K562 (cell line): ENCODE measurements at regions not wholly inside any gene's neighbourhood (a gene's known extent, or its start where the extent isn't known, plus 50 kb on each side); places are given as distances from the start of the nearest gene placed in this dataset.

ENCODE experiments used
- ATAC-seq: fragments of 200-7000 bp; cut with Tn5 transposase; 3 replicates; pipeline ENCODE4 v1.9.1; 2020; ENCODE audit warnings: moderate library complexity
- BruUV-seq: library from RNA; stranded (reverse); fragments of 400-500 nt; replicated peaks from 2 replicates; lab custom pipeline; 2021; lab: Mats Ljungman, UMichigan
- CTCF ChIA-PET: fragments of 300-600 bp; formaldehyde crosslinking; extraction: SDS; loops from one replicate; lab custom pipeline; 2021; ENCODE audit warnings: low intra/inter-chr PET ratio; lab: Yijun Ruan, JAX
- POLR2A ChIA-PET: fragments of 300-600, 350-650 bp; sonication (Branson Sonifier 250); formaldehyde crosslinking; extraction: SDS; loops from one replicate; lab custom pipeline; 2021; ENCODE audit warnings: antibody characterized with exemption, inconsistent platforms; lab: Yijun Ruan, JAX
- DNase-seq, 4 experiments: peaks; one replicate each; pipeline versions ENCODE4 v3.0.0 to v3.0.0-alpha.2; 2011 to 2018; ENCODE audit warnings: low spot score in 3 of 4, mixed read lengths in 3 of 4; ENCODE audit errors: extremely low read depth in 1 of 4
- FAIRE-seq: peaks from 2 replicates; lab custom pipeline; 2011; peaks lifted over from hg19 to GRCh38; lab: Jason Lieb, UNC
- H2AFZ ChIP-seq: 2 replicates; pipeline ENCODE4 v1.6.0; 2011; ENCODE audit warnings: low read depth, low read length, control low read depth, inconsistent platforms
- H3K27ac ChIP-seq: fragments of 200-600 bp; 3 replicates; pipeline ENCODE4 v1.8.0; 2011; ENCODE audit warnings: low read depth, mild to moderate bottlenecking, control low read depth, inconsistent platforms, low read length, moderate library complexity, mixed read lengths; ENCODE audit errors: extremely low read depth
- H3K27me3 ChIP-seq, 2 experiments: fragments of 300-600 bp in 1 of 2; 2 replicates in 1 of 2; 3 replicates in 1 of 2; pipeline versions ENCODE4 v1.6.0 to v1.8.0; 2011; ENCODE audit warnings: inconsistent platforms in 2 of 2, low read length in 2 of 2, mild to moderate bottlenecking in 1 of 2, mixed read lengths in 1 of 2, moderate library complexity in 1 of 2; ENCODE audit not compliant: control insufficient read depth in 2 of 2, insufficient read depth in 2 of 2
- H3K36me3 ChIP-seq: fragments of 300-600 bp; 3 replicates; pipeline ENCODE4 v1.8.0; 2011; ENCODE audit warnings: mild to moderate bottlenecking, low read length, inconsistent platforms; ENCODE audit not compliant: control insufficient read depth, insufficient read depth
- H3K4me1 ChIP-seq, 2 experiments: fragments of 200-600 bp in 1 of 2; replicated peaks in 1 of 2; 2 replicates in 1 of 2; 3 replicates in 1 of 2; pipeline versions ENCODE4 v1.5.1 to v1.8.0; 2011; ENCODE audit warnings: inconsistent platforms in 2 of 2, low read length in 2 of 2, mild to moderate bottlenecking in 1 of 2, mixed read lengths in 1 of 2, moderate library complexity in 1 of 2; ENCODE audit not compliant: control insufficient read depth in 2 of 2, insufficient read depth in 2 of 2
- H3K4me2 ChIP-seq: 2 replicates; pipeline ENCODE4 v1.6.1; 2011; ENCODE audit warnings: low read length, control low read depth, inconsistent platforms, mixed read lengths; ENCODE audit not compliant: insufficient read depth
- H3K4me3 ChIP-seq: fragments of 200-600 bp; sonication (generic), shearing (Covaris generic); 2 replicates; pipeline ENCODE4 v1.5.1; 2016; ENCODE audit warnings: control low read depth, inconsistent platforms
- H3K79me2 ChIP-seq: fragments of 200-600 bp; 3 replicates; pipeline ENCODE4 v1.8.0; 2011; ENCODE audit warnings: low read length, inconsistent platforms; ENCODE audit not compliant: control insufficient read depth, insufficient read depth
- H3K9ac ChIP-seq, 2 experiments: 2 replicates each; pipeline versions ENCODE4 v1.6.0 to v1.6.1; 2011; ENCODE audit warnings: low read depth in 2 of 2, low read length in 2 of 2, control low read depth in 1 of 2, inconsistent platforms in 1 of 2, mild to moderate bottlenecking in 1 of 2, mixed read lengths in 1 of 2; ENCODE audit not compliant: insufficient read depth in 1 of 2
- H3K9me1 ChIP-seq: one replicate; pipeline ENCODE4 v1.6.0; 2011; ENCODE audit warnings: inconsistent platforms, mild to moderate bottlenecking, low read length, moderate library complexity; ENCODE audit not compliant: control insufficient read depth, insufficient read depth
- H3K9me3 ChIP-seq: replicated peaks from 2 replicates; pipeline ENCODE4 v1.5.1; 2011; ENCODE audit warnings: low read depth, low read length, inconsistent platforms; ENCODE audit not compliant: control insufficient read depth, insufficient read depth
- H4K20me1 ChIP-seq: replicated peaks from 2 replicates; pipeline ENCODE4 v1.6.1; 2011; ENCODE audit warnings: low read length, inconsistent platforms, mixed read lengths; ENCODE audit not compliant: control insufficient read depth, insufficient read depth
- CEBPG ChIP-seq, 3 experiments: fragments of 200-800 bp in 1 of 3; sonication (Bioruptor generic) in 1 of 3; sonication (generic) in 1 of 3; formaldehyde crosslinking in 1 of 3; IDR thresholded peaks in 2 of 3; conservative IDR thresholded peaks in 1 of 3; 2 replicates each; pipeline versions ENCODE4 v1.6.1 to v1.8.0; 2016 to 2022; ENCODE audit warnings: missing compliant biosample characterization in 2 of 3, missing genetic modification characterization in 2 of 3, mild to moderate bottlenecking in 1 of 3, missing genetic modification reagents in 1 of 3
- DNMT1 ChIP-seq: fragments of 450-650 bp; IDR thresholded peaks from 2 replicates; pipeline ENCODE4 v1.6.1; 2016; ENCODE audit warnings: antibody characterized with exemption, mild to moderate bottlenecking
- ESRRB ChIP-seq: fragments of 250-450 bp; sonication (Bioruptor Pico); IDR thresholded peaks from 2 replicates; pipeline ENCODE4 v1.5.0; 2020; ENCODE audit warnings: mild to moderate bottlenecking, moderate library complexity, borderline replicate concordance
- FOXJ3 ChIP-seq: sonication (generic); formaldehyde crosslinking; IDR thresholded peaks from 2 replicates; pipeline ENCODE4 v1.4.0; 2020; ENCODE audit warnings: mild to moderate bottlenecking, missing genetic modification reagents
- KLF10 ChIP-seq: fragments of 250-450 bp; sonication (Bioruptor Pico); IDR thresholded peaks from 2 replicates; pipeline ENCODE4 v1.6.1; 2021; ENCODE audit warnings: matching md5 sums
- MEF2D ChIP-seq: conservative IDR thresholded peaks from 2 replicates; pipeline ENCODE4 v1.6.1; 2016; ENCODE audit warnings: low read depth, missing genetic modification characterization, missing compliant biosample characterization
- POLR2G ChIP-seq: fragments of 200-400 bp; formaldehyde crosslinking; IDR thresholded peaks from 2 replicates; pipeline ENCODE4 v1.6.1; 2017; ENCODE audit warnings: low read depth, mild to moderate bottlenecking, antibody characterized with exemption, low read length, moderate library complexity
- U2AF1 ChIP-seq: fragments of 200-400 bp; formaldehyde crosslinking; optimal IDR thresholded peaks from 2 replicates; pipeline ENCODE3; 2017; ENCODE audit warnings: mild to moderate bottlenecking, low read depth, low read length, moderate library complexity
- ZNF436 ChIP-seq: fragments of 250-450, 450-650 bp; sonication (Bioruptor Pico); formaldehyde crosslinking; IDR thresholded peaks from 2 replicates; pipeline ENCODE4 v1.7.0; 2020; ENCODE audit warnings: mild to moderate bottlenecking
- ZZZ3 ChIP-seq: fragments of 450-650 bp; IDR thresholded peaks from 2 replicates; pipeline ENCODE4 v1.6.1; 2016; ENCODE audit warnings: antibody characterized with exemption, mild to moderate bottlenecking, moderate library complexity
- WGBS: fragments of 100-300 bp; shearing (Covaris generic); methylation state at CpG from one replicate; pipeline ENCODE4 v1.1.6; 2016; ENCODE audit warnings: low coverage, mixed read lengths; ENCODE audit not compliant: insufficient coverage; ENCODE audit errors: missing lambda C conversion rate; 5-methylcytosine and 5-hydroxymethylcytosine counted together
- in situ Hi-C: fragments of 300-500 bp; cut with MboI; formaldehyde crosslinking; loops from 4 replicates; pipeline ENCODE4 v1.15.0; 2018; ENCODE audit warnings: inconsistent platforms, mixed read lengths
- intact Hi-C: fragments of 100-400 bp; cut with micrococcal nuclease; formaldehyde crosslinking; loops from 2 replicates; pipeline ENCODE4 v1.14.2; 2022
- TF ChIP-seq, protein P1 (sequence below), 2 experiments: fragments of 250-450 bp in 1 of 2; fragments of 450-650 bp in 1 of 2; sonication (Bioruptor Pico) in 1 of 2; IDR thresholded peaks; 2 replicates each; pipeline versions ENCODE4 v1.6.1 to v1.8.0; 2016 to 2021; ENCODE audit warnings: mild to moderate bottlenecking in 2 of 2, moderate library complexity in 2 of 2, missing compliant biosample characterization in 1 of 2, missing genetic modification characterization in 1 of 2

DNA sequence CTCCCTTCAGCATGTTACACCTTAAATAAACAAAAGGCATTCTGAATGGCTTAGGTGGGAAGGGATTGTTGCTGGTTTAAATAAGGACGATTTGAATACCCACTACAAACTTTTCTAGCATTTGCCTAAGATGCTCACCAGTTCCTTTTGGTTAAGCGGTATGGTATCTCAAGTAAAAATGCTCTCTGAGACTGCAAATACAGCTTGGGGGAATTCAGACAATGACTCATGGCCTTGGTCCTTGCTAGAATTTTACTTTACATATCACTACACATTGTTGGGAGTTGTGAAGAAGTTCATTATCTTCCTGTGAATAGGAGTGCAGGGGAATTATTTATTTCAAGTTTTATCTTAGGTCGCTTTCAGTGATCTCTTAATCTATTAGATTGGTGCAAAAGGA is 670.7 kb downstream of the UTRN start:
- ATAC-seq (no peak), FAIRE-seq (no peak), DNase-seq (no peak)
- in situ Hi-C loops (no loop called here), intact Hi-C loops (no loop called here)
- H3K27ac ChIP-seq = no peak overlapping the region
- no peaks in the 10 kb centered on the region for H3K27me3 ChIP-seq
- H3K36me3 ChIP-seq = no peaks in the 10 kb centered on the region
- CTCF ChIA-PET = no interaction called here
- H4K20me1 ChIP-seq = no peaks in the 10 kb centered on the region
- TF ChIP-seq DNMT1 (no peak), POLR2G (no peak), CEBPG (CRISPR knock-in tag; IDR thresholded peaks at IDR 0.05) (no peak), CEBPG (tag; conservative IDR thresholded peaks at IDR 0.05 in 1 of 2, IDR thresholded peaks at IDR 0.05 in 1 of 2) (no peak), U2AF1 (no peak), MEF2D (tag) (no peak), FOXJ3 (CRISPR knock-in tag) (no peak), KLF10 (CRISPR knock-in tag) (no peak), ZZZ3 (no peak), ZNF436 (no peak), ESRRB (CRISPR knock-in tag) (no peak)
- TF ChIP-seq, protein P1, sequence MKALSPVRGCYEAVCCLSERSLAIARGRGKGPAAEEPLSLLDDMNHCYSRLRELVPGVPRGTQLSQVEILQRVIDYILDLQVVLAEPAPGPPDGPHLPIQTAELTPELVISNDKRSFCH (CRISPR knock-in tag; IDR thresholded peaks at IDR 0.05) = no peak
- TF ChIP-seq, protein P1 (tag; IDR thresholded peaks at IDR 0.05) = no peak
- no peak overlapping the region for H3K4me2 ChIP-seq
- H2AFZ ChIP-seq = no peak overlapping the region
- H3K4me3 ChIP-seq = no peak overlapping the region
- no TSS peak for BruUV-seq
- no peaks in the 10 kb centered on the region for H3K9me3 ChIP-seq
- POLR2A ChIA-PET = no interaction called here
- 4% methylated on average over 3 of the region's 3 CpGs for WGBS
- H3K9ac ChIP-seq = no peak overlapping the region
- no peaks in the 10 kb centered on the region for H3K9me1 ChIP-seq
- no peaks in the 10 kb centered on the region for H3K79me2 ChIP-seq
- no peaks in the 10 kb centered on the region for H3K4me1 ChIP-seq
